Muscle of leg (tissue), 3 donors: ENCODE measurements at regions not wholly inside any gene's neighbourhood (a gene's known extent, or its start where the extent isn't known, plus 50 kb on each side); places are given as distances from the start of the nearest gene placed in this dataset.

Experiments used
- DNase-seq: peaks from one replicate; pipeline ENCODE4 v3.0.0; 2013
- H3K27ac ChIP-seq: one replicate; pipeline ENCODE4 v1.5.1; 2013; ENCODE audit warnings: mild to moderate bottlenecking, low read length, control low read depth
- H3K27me3 ChIP-seq: one replicate; pipeline ENCODE4 v1.6.1; 2013; ENCODE audit warnings: low read length; ENCODE audit not compliant: control insufficient read depth, insufficient read depth
- H3K36me3 ChIP-seq: one replicate; pipeline ENCODE4 v1.6.1; 2013; ENCODE audit warnings: low read length; ENCODE audit not compliant: control insufficient read depth, insufficient read depth
- H3K4me1 ChIP-seq: one replicate; pipeline ENCODE4 v1.6.1; 2013; ENCODE audit warnings: low read length; ENCODE audit not compliant: control insufficient read depth, insufficient read depth
- H3K4me3 ChIP-seq: one replicate; pipeline ENCODE4 v1.5.1; 2013; ENCODE audit warnings: low read length, control low read depth
- H3K9me3 ChIP-seq: replicated peaks from 2 replicates; pipeline ENCODE4 v1.6.1; 2013; ENCODE audit warnings: low read depth, low read length; ENCODE audit not compliant: control insufficient read depth
- WGBS: methylation state at CpG from one replicate; pipeline ENCODE4 v1.1.5; 2013; ENCODE audit warnings: missing lambda C conversion rate; ENCODE audit not compliant: insufficient coverage; 5-methylcytosine and 5-hydroxymethylcytosine counted together

DNA sequence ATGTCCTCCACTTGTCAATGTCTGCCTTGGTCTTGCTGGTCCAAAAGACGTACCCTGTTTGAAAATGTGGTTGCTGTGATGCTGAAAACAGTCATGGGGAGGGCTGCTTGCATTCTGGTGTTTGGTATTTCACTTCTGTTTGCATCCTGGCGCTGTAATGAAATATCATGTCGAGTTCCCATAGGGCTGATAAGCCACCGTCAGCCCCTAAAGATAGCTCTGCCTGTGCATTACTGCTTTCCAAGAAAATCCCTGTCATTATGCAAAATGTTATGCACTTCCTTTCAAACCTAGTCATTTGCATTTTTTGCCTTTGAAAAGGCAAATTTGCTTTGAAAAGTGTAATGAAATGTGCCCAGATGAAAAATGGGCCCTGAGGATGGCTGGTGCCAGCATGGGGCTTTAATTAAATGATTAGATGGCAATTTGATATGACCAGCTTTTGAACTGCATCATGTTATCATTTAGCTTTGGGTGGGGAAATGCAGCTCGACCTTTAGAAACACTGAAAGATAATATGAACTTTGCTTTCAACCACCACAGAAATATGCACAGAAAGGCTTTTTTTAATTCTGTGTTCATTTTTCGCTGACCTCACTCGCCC lies 374.4 kb upstream of the SGCD start:
- 56% methylated on average over 5 of the region's 7 CpGs for WGBS

GRCh38 chr5:155953335-155953734 lies 373.6 kb upstream of the SGCD start:
- H3K36me3 ChIP-seq = no peaks in the 10 kb centered on the region
- H3K27ac ChIP-seq = no peak overlapping the region
- DNase-seq = no peak
- 80% methylated on average over 1 of the region's 1 CpG for WGBS
- H3K27me3 ChIP-seq = no peaks in the 10 kb centered on the region
- no peak overlapping the region for H3K4me3 ChIP-seq
- peaks cover 2% of the 10 kb centered on the region for H3K4me1 ChIP-seq
- H3K9me3 ChIP-seq = no peaks in the 10 kb centered on the region

More for the DNA sequence above, 374.4 kb upstream of the SGCD start:
- no peaks in the 10 kb centered on the region for H3K9me3 ChIP-seq
- H3K4me1 ChIP-seq = peaks cover 2% of the 10 kb centered on the region
- no peak overlapping the region for H3K4me3 ChIP-seq
- H3K27ac ChIP-seq = no peak overlapping the region
- H3K36me3 ChIP-seq = no peaks in the 10 kb centered on the region
- H3K27me3 ChIP-seq = no peaks in the 10 kb centered on the region
- no peak for DNase-seq

GRCh38 chr5:155954701-155955445 lies 372.1 kb upstream of the SGCD start:
- no peak overlapping the region for H3K27ac ChIP-seq
- no peaks in the 10 kb centered on the region for H3K9me3 ChIP-seq
- no peaks in the 10 kb centered on the region for H3K36me3 ChIP-seq
- DNase-seq = peak; percentile 88
- no peak overlapping the region for H3K4me3 ChIP-seq
- 32% methylated on average over 3 of the region's 6 CpGs for WGBS
- H3K27me3 ChIP-seq = no peaks in the 10 kb centered on the region
- H3K4me1 ChIP-seq = peaks cover 2% of the 10 kb centered on the region

DNA sequence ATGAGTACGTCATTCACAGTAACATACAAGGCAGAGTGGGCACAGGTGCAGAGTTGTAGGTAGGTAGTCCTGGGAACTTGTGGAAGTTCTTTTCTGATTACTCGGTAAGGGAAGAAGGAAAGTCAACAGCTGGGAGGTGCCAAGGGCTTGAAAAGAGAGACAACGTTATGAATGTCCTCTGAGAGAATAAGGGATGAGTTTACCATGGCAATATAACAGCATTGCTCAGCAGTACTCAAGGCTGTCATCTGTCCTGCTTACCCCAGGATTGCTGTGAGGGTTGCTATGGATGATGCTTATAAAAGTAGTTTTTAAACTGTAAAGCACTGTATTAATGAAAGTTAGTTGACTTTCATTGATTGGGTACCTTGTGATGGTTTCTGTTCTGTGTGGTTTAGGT lies 369.1 kb upstream of the SGCD start:
- no peak for DNase-seq
- 89% methylated on average over 2 of the region's 3 CpGs for WGBS
- Histone ChIP-seq H3K4me3 (no peak overlapping the region), H3K27me3 (no peaks in the 10 kb centered on the region), H3K36me3 (no peaks in the 10 kb centered on the region), H3K4me1 (peaks cover 2% of the 10 kb centered on the region), H3K9me3 (no peaks in the 10 kb centered on the region), H3K27ac (no peak overlapping the region)

GRCh38 chr5:155959082-155959481 lies 367.9 kb upstream of the SGCD start:
- Histone ChIP-seq H3K4me1 (peaks cover 2% of the 10 kb centered on the region), H3K27ac (no peak overlapping the region), H3K36me3 (no peaks in the 10 kb centered on the region), H3K27me3 (no peaks in the 10 kb centered on the region), H3K4me3 (no peak overlapping the region), H3K9me3 (no peaks in the 10 kb centered on the region)
- DNase-seq = no peak
- WGBS = 83% methylated on average over 2 of the region's 2 CpGs

- 91% methylated on average over 3 of the region's 3 CpGs for WGBS
- no peak for DNase-seq
Observed at GRCh38 chr5:155960177-155960576, 366.8 kb upstream of the SGCD start.

GRCh38 chr5:155969537-155969936 lies 357.4 kb upstream of the SGCD start:
- H3K36me3 ChIP-seq = no peaks in the 10 kb centered on the region
- WGBS = 89% methylated on average over 3 of the region's 5 CpGs
- H3K9me3 ChIP-seq = no peaks in the 10 kb centered on the region
- no peak overlapping the region for H3K4me3 ChIP-seq
- no peak overlapping the region for H3K27ac ChIP-seq
- H3K27me3 ChIP-seq = no peaks in the 10 kb centered on the region
- no peaks in the 10 kb centered on the region for H3K4me1 ChIP-seq
- no peak for DNase-seq

More at GRCh38 chr5:155960177-155960576, 366.8 kb upstream of the SGCD start:
- Histone ChIP-seq H3K36me3 (no peaks in the 10 kb centered on the region), H3K27me3 (no peaks in the 10 kb centered on the region), H3K27ac (no peak overlapping the region), H3K4me3 (no peak overlapping the region), H3K4me1 (no peaks in the 10 kb centered on the region), H3K9me3 (no peaks in the 10 kb centered on the region)

DNA sequence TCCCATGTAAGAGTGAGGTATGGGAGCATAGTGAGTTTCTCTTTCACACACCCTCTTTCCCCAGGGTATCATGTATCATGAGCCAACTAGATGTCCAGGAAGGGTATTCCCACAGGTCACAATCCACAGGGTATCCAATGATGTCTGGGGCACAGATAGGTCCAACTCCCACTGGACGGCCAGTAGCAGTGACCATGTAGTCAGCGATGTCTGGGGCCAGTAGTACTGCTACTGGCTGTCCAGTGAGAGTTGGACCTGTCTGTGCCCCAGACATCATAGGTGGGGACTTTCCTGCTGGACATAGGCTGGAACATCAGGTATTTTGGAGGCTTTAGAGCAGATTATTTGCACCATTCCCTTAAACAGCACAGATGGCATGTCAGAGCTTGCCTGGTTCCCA lies 352.6 kb upstream of the SGCD start:
- WGBS = 82% methylated on average over 2 of the region's 2 CpGs
- no peak for DNase-seq
- H3K4me3 ChIP-seq = no peak overlapping the region

GRCh38 chr5:155978850-155979249 lies 348.1 kb upstream of the SGCD start:
- H3K4me1 ChIP-seq = peaks cover 7% of the 10 kb centered on the region
- H3K36me3 ChIP-seq = no peaks in the 10 kb centered on the region
- no peaks in the 10 kb centered on the region for H3K27me3 ChIP-seq
- no peak overlapping the region for H3K27ac ChIP-seq
- no peaks in the 10 kb centered on the region for H3K9me3 ChIP-seq
- H3K4me3 ChIP-seq = no peak overlapping the region
- 43% methylated on average over 1 of the region's 3 CpGs for WGBS
- peak; percentile 87 for DNase-seq

More for the DNA sequence above, 352.6 kb upstream of the SGCD start:
- Histone ChIP-seq H3K4me1 (peaks cover 4% of the 10 kb centered on the region), H3K36me3 (no peaks in the 10 kb centered on the region), H3K27me3 (no peaks in the 10 kb centered on the region), H3K9me3 (no peaks in the 10 kb centered on the region), H3K27ac (no peak overlapping the region)

- H3K36me3 ChIP-seq = no peaks in the 10 kb centered on the region
- no peaks in the 10 kb centered on the region for H3K27me3 ChIP-seq
- no peak for DNase-seq
- no peak overlapping the region for H3K27ac ChIP-seq
- peaks cover 7% of the 10 kb centered on the region for H3K4me1 ChIP-seq
- H3K9me3 ChIP-seq = no peaks in the 10 kb centered on the region
- no peak overlapping the region for H3K4me3 ChIP-seq
- WGBS = no CpG with 5 or more reads among the region's 3 CpGs
Observed at GRCh38 chr5:155982354-155982753, 344.6 kb upstream of the SGCD start.
